ENCODE measurements at regions not wholly inside any gene's neighbourhood (a gene's known extent, or its start where the extent isn't known, plus 50 kb on each side); places are given as distances from the start of the nearest gene placed in this dataset.

DNA sequence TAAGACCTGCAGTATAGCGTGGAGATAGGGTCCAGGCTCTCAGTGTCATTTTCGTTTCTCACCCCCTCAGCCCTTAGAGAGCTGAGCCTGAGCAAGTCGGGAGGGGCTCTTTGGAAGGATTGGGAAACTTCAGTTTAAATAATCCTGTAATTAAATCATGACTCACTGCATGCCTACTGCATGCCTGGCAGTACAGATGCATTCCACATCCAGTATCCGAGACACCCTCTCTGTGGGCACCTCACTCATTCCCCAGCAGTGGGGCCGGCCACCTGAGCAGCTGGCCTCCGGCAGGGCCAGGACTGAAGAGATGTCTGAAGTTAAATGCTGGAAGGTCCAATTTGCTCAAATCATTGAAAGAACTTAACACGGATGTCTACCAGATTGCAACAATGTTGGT lies 316.6 kb downstream of the THBS2 start:
- TF ChIP-seq TAF1 (conservative IDR thresholded peaks at IDR 0.05) (no peak), YY1 (IDR thresholded peaks at IDR 0.05) (no peak), GABPA (IDR thresholded peaks at IDR 0.05 in 1 of 2, conservative IDR thresholded peaks at IDR 0.05 in 1 of 2) (no peak), EGR1 (IDR thresholded peaks at IDR 0.05; ENCODE audit: low read depth in 2 of 2) (no peak), RAD21 (IDR thresholded peaks at IDR 0.05) (no peak)
- TF ChIP-seq, protein P1, sequence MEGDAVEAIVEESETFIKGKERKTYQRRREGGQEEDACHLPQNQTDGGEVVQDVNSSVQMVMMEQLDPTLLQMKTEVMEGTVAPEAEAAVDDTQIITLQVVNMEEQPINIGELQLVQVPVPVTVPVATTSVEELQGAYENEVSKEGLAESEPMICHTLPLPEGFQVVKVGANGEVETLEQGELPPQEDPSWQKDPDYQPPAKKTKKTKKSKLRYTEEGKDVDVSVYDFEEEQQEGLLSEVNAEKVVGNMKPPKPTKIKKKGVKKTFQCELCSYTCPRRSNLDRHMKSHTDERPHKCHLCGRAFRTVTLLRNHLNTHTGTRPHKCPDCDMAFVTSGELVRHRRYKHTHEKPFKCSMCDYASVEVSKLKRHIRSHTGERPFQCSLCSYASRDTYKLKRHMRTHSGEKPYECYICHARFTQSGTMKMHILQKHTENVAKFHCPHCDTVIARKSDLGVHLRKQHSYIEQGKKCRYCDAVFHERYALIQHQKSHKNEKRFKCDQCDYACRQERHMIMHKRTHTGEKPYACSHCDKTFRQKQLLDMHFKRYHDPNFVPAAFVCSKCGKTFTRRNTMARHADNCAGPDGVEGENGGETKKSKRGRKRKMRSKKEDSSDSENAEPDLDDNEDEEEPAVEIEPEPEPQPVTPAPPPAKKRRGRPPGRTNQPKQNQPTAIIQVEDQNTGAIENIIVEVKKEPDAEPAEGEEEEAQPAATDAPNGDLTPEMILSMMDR (IDR thresholded peaks at IDR 0.05; ENCODE audit: low read depth, low read length, missing input control) = no peak
- TF ChIP-seq, protein P2, sequence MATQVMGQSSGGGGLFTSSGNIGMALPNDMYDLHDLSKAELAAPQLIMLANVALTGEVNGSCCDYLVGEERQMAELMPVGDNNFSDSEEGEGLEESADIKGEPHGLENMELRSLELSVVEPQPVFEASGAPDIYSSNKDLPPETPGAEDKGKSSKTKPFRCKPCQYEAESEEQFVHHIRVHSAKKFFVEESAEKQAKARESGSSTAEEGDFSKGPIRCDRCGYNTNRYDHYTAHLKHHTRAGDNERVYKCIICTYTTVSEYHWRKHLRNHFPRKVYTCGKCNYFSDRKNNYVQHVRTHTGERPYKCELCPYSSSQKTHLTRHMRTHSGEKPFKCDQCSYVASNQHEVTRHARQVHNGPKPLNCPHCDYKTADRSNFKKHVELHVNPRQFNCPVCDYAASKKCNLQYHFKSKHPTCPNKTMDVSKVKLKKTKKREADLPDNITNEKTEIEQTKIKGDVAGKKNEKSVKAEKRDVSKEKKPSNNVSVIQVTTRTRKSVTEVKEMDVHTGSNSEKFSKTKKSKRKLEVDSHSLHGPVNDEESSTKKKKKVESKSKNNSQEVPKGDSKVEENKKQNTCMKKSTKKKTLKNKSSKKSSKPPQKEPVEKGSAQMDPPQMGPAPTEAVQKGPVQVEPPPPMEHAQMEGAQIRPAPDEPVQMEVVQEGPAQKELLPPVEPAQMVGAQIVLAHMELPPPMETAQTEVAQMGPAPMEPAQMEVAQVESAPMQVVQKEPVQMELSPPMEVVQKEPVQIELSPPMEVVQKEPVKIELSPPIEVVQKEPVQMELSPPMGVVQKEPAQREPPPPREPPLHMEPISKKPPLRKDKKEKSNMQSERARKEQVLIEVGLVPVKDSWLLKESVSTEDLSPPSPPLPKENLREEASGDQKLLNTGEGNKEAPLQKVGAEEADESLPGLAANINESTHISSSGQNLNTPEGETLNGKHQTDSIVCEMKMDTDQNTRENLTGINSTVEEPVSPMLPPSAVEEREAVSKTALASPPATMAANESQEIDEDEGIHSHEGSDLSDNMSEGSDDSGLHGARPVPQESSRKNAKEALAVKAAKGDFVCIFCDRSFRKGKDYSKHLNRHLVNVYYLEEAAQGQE (IDR thresholded peaks at IDR 0.05) = no peak
- TF ChIP-seq, protein P3, sequence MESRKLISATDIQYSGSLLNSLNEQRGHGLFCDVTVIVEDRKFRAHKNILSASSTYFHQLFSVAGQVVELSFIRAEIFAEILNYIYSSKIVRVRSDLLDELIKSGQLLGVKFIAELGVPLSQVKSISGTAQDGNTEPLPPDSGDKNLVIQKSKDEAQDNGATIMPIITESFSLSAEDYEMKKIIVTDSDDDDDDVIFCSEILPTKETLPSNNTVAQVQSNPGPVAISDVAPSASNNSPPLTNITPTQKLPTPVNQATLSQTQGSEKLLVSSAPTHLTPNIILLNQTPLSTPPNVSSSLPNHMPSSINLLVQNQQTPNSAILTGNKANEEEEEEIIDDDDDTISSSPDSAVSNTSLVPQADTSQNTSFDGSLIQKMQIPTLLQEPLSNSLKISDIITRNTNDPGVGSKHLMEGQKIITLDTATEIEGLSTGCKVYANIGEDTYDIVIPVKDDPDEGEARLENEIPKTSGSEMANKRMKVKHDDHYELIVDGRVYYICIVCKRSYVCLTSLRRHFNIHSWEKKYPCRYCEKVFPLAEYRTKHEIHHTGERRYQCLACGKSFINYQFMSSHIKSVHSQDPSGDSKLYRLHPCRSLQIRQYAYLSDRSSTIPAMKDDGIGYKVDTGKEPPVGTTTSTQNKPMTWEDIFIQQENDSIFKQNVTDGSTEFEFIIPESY (IDR thresholded peaks at IDR 0.05) = no peak
- TF ChIP-seq, protein P4, sequence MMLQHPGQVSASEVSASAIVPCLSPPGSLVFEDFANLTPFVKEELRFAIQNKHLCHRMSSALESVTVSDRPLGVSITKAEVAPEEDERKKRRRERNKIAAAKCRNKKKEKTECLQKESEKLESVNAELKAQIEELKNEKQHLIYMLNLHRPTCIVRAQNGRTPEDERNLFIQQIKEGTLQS (IDR thresholded peaks at IDR 0.05) = no peak

Measured in liver (tissue), 3 donors.